ENCODE measurements at regions not wholly inside any gene's neighbourhood (a gene's known extent, or its start where the extent isn't known, plus 50 kb on each side); places are given as distances from the start of the nearest gene placed in this dataset.
"Not testable (repeated sequence)": the region's sequence is repeated elsewhere in the genome, so short reads cannot be mapped to it uniquely, and the experiment has no call there.

DNA sequence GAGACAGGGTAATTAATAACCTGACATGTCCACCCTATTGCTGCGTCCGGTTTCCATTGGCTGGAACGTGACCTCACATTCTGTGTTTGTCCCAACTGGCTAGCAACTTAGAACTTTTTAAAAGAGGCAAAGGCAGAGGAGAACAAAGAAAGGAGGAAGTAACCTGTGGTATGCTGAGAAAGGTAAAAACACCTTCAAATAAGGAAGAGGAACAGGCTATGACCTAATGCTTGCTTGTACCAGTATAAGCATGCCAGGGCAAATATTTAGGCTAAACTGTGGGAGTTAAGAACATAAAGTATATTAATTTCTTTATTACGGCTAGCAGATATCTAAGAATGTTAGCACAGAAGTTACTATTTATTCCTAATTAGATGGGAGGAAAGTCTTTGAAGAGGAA, 87.3 kb upstream of the MAP10 start:
- not testable (repeated sequence) for DNase-seq

DNA sequence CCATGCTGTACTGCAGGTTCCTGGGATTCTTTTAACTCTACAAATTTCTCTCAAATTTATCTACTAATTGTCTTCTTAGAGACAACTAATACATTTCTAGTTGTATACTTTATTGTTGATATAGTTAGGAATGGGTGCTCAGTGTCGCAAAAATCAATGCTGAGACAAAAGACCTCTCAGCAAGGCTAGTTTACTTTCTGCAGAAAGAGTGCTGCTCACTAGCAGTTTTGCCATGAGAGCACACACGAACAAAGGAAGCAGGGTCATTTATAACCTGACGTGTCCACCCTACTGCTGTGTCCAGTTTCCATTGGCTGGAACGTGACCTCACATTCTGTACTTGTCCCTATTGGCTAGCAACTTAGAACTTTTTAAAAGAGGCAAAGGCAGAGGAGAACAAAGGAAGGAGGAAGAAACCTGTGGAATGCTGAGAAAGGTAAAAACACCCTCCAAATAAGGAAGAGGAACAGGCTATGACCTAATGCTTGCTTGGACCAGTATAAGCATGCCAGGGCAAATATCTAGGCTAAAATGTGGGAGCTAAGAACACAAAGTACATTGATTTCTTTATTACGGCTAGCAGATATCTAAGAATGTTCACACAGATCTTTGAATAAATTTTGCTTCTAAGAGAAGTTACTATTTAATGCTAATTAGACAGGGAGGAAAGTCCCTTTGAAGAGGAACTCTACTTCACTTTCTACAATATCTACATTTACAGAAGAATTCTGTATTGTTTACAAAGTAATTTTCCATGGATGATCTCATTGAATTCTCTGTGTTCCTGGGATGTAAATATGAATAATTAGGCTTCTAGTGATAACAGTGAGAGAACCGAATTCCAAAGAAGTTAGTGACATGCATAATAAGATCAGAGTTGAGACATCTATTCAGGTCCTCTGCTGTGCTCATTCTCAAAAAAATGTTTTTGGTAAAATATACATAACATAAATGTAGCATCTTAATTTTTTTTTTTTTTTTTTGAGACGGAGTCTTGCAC, 86.0 kb upstream of the MAP10 start:
- DNase-seq, result no peak

DNA sequence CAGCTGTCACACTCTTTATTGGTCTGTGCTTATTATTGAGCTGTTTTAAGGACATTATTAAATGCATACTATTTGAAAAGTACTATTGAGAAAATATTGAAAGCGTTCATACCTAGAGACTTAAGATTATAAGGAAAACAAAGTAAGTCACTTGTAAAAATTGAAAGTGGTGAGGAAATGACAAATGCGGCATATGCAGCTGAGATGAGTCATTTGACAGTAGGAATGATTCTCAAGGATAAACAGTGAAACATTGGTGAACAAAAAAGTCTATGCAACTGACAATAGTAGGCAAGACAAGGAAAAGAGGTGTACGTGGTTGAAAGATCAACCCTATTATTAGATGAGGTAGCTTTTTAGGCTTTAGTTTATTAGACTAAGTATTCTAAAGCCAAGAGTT, 82.6 kb upstream of the MAP10 start:
- DNase-seq, result no peak

DNA sequence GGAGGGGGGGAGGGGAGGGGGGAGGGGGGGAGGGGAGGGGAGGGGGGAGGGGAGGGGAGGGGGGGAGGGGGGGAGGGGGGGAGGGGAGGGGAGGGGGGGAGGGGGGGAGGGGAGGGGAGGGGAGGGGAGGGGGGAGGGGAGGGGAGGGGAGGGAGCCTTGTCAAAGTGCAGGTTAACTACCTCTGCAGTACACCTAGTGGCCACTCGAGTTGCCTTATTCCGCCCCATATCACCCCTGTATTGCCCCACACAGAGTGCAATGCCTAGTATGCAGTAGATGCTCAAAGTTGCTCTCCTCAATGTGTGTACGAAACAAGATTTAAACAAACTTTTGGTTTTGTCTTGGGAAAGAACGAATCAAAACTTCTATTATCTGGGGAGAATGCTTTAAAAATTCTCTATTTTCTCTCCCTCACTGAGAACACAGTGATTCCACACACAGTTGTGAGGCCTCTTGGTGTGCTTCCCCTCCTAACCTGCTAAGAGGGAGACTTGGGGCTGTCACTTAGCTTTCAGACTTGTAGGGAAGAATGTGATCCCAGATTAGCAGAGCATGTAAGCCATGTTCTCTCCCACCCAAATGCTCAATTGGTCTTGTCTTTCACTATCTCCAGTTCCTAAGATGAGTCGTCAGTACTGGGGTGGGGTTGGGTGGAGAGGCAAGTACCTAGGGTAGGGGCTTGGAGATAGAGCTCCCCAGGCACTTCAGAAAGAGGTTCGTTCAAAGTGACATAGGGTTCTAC, 79.7 kb upstream of the MAP10 start:
- no peak for DNase-seq

DNA sequence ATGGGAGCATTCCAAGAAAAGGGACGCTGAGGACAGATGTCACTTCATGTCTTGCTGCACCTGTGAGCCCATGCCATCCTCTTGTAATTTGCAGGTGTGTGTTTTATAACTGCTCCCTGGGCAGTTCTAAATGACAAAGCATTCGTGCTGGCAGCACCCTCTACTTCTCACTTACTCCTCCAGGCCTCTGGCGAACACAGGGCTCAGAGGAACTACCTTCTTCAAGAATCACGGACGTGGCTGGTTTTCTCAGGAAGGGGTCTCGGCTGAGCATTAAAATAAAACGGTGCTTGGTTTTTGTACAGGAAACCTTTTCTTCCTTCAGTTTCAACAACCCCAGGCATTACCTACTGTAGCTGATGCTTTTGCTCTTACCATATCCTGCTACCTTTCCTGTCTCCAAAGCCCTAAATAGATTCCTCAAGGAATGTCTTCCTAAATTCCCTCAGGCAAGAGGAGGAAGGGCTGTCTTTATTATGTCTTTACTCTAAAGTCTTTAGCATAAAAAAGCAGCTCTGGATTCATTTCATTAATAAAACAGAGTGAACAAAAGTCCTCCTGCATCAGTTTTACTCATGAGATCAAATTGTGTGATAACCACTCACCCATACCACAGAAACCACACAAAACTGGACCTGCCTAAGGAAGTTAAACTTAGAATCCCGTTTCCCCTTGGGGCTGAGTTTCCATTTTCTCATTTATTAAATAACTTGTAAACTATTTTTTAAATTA, 79.0 kb upstream of the MAP10 start:
- no peak for DNase-seq

DNA sequence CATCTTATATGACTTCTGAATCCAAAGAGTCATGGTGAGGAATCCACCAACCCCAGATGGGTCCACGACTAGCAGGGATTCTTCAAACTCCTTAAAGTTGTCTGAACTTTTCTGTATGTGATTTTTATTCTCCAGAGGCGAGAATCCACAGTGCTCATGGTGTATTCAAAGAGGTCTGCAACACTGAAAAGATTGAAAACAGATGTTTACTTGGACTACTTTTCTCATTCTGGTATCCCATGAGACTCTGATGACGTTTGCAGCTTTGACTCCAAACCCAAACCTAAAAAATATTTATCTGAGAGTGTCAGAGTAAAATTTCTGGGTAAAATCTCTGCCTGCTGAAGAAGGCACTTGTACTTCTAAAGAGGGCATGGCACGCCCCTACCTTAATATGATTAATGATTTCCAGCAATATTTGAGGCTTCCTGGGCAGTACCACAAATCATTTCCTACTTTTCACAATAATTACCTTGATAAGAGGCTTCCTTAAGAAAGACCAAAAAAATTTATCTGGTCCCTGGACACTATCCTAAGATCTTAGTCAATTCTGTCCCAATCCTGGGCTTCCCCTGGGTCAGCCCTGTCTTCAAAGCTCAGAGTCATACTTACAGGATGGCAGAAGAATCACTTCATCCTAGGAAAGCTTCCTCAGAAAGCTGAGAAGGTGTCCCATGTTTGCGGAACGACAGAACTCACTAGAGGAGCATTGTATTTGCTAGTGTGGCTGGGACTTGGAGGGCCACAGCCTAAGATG, 76.5 kb upstream of the MAP10 start:
- DNase-seq, result no peak

DNA sequence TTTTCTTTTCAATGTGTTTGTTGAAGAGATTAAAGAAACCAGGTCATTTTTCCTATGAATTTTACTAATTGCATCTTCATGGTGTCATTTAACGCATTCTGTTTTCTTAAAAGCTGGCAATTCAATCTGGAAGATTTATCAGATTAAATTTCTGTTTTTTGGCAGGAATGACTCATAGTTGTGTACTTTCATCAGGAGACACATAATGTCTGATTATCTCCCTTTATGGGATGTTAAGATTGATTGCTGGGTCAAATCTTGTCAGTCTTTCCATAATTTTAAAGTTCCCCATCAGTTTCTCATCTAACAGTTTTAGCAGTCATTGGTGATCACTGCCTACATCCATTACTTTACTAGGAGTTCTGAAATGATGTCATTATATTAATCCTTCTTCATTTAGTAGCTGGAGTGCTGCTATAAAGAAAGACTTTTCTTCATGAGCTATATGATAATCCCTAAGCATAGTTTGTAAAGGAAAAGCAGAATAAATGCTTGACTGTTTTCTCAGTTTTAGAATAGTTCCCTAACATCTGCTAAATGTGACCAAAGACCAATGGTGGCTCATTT, 72.8 kb upstream of the MAP10 start:
- DNase-seq, result no peak

DNA sequence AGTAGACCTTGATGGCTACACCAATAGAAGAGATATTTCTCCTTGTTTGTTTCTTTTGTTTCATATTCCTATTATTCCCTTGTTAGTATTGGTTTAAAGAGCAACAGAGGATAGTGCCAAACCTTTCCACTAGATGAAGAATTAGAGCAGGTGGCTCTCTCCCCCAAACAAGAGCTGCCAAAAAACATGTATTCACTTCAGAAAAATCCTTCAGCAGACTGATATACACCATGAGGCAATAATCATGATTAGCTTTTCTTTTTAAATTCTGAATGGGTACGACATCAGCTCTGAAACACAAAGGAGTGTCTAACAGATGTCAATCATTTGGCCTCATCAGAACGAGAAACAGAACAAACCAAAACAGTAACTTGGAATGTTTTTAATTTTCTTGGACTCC, 67.3 kb upstream of the MAP10 start:
- no peak for DNase-seq

DNA sequence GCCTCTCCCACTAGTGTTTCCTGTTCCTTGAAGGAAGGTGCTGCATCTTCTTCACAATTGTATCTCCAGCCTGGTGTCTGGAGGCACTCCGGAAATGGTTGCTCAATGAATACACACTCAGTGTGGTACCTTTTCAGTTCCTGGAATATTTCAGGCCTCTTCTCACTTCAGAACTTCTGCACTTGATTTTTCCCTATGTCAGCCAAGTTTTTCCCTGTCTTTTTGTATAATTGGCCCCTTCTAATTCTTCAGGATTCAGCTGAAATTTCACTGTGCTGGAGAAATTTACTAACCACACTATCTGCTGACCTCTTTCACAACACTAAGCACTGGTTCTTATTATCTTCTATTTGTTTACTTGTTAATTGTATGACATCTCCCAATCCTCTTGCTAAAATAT, 61.2 kb upstream of the MAP10 start:
- DNase-seq, result no peak

DNA sequence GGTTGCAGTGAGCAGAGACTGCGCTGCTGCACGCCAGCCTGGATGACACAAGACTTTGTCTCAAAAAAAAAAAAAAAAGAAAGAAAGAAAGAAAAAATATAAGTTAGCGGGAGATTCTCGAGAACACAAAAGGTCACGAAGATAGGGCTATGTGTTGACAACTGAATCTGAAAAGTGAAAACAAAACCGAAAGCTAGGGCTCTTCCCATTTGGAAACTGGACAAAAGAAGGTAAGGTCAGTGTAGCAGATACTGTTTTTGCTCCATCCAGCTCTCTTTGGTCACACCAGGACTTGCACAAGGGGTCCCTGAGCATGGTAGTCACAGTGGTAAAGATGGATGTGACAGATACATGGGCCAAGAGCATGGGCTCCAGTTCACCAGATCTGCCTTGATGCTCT, 60.4 kb upstream of the MAP10 start:
- no peak for DNase-seq

DNA sequence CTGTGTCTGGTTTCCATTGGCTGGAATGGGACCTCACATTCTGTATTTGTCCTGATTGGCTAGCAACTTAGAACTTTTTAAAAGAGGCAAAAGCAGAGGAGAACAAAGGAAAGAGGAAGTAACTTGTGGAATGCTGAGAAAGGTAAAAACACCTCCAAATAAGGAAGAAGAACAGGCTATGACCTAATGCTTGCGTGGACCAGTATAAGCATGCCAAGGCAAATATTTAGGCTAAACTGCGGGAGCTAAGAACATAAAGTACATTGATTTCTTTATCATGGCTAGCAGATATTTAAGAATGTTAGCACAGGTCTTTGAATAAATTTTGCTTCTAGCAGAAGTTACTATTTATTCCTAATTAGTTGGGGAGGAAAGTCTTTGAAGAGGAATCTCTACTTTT, 59.5 kb upstream of the MAP10 start:
- not testable (repeated sequence) for DNase-seq

DNA sequence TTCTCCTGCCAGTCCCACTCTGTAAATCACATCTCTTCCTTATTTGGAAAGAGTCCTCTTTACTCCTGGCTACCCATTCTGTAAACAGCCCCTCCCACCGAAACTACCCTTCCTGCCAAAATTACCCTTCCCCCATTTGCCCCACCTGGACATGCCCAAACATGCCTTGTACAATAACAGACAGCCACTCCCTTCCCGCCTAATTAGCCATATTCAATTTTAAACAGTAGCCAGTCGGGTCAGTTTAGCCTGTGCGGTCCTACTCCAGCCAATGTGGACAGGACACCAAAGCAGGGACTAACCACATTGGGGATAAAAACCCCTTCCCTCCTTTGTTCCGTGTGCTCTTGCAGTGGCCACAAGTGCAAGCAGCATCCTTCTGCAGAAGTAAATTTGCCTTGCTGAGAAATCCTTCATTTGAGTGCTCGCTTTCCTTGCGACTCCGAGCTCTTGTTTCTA, 56.3 kb upstream of the MAP10 start:
- DNase-seq, result no peak

DNA sequence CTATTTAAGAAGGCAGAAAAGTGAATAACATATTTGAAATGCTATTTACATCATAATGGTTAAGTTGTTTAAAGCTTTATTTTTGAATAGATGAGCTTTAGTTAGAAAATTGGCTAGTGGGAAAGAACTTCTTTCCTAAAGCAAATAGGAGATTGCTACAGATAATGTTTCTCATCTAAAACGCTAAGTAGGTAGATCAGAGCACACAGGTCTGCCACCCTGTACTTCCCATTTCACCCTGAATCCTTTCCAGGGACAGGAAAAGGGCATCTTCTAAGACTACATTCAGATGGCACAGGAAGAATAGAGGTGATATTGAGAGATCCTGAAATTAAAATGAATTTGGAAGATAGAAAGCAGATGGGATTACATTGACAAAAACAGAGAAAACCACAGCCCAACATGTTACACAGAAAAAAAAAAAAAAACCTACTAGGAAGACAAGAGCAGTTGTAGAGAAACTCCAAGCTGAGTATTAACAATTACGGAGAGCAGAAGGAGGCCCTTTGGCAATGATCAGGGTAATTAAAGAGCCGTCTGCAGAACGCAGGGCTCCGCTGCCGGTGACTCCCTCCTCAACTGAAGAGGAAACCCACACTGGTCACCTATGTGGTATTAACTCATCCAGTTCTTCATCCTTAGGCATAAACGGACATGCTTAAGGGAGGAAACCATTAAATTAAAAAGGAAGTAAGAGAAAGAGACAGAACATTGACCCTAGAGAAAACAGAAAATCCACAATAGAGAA, 53.6 kb upstream of the MAP10 start:
- DNase-seq, result no peak

DNA sequence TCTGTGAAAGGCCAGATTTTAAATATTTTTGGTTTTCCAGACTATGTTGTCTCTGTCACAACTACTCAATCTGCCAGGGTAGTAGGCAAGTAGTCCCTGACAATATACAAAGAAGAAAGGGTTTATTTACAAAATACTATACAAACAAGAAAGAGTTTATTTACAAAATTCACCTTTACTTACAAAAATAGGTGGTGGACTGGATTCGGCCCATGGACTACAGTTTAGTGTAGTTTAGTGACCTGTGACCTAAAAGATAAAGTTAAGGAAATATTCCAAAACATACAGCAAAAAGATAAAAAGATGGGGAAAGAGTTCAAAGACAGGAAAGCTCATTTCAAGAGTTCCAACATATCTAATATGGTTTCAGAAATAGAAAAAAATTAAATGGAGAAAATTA, 52.9 kb upstream of the MAP10 start:
- no peak for DNase-seq

DNA sequence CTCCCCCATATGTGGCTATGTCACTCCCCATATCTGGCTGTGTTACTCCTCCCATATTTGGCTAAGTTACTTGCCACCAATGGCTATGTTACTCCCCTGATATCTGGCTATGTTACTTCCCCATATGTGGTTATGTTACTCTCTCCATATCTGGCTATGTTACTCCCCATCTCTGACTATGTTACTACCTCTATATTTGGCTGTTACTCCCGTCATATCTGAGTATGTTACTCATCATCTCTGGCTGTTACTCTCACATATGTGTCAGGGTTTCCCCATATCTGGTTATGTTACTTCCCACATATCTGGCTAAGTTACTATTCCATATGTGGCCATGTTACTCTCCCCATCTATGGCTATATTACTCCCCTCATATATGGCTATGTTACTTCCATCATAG, 50.3 kb upstream of the MAP10 start:
- DNase-seq, result no peak
